GM18508 (cell line): ENCODE measurements at regions not wholly inside any gene's neighbourhood (a gene's known extent, or its start where the extent isn't known, plus 50 kb on each side); places are given as distances from the start of the nearest gene placed in this dataset.

ENCODE experiments used
- ATAC-seq: cut with Tn5 transposase; IDR thresholded peaks from one replicate; pipeline ENCODE4 v1.9.1; 2021; ENCODE audit warnings: moderate number of reproducible peaks; ENCODE audit not compliant: insufficient read depth, unreplicated experiment

GRCh38 chr2:75790814-75791467 is 80.2 kb upstream of the GCFC2 start:
- peak; percentile 38 for ATAC-seq

DNA sequence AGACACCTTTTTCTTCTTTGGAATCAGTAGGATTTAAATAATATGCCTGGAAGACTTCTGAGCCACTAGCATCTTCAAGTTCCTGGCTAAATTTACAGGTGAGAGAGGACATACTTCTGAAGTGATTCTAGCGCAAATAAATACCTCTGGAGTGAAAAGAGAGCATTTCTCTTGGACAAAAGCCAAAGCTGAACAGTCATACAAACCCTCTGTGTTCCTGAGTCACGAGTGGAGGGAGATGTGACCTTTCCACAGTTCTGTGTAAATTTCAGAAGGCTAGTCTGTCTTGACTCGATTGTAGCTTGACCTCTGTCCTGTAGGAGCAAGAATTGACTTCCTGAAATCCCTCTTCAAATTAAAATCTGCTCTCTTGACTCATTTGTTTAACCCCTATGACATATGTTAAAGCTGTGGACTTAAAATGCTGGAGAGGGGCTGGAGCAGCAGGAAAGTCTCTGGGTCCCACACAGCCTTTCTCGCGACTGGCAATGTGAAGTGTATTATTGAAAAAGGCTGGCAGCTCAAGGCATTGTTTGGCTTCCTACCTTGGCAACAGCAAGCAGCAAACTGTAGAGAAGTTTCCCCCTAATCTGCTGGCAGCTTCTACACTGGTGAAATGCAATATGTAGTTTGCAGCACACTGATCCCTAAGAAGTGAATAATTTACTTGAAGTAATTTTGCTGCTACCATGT is 79.6 kb upstream of the GCFC2 start:
- ATAC-seq = no peak

GRCh38 chr2:75788902-75789301 is 78.2 kb upstream of the GCFC2 start:
- ATAC-seq = no peak

GRCh38 chr2:75788154-75788553 is 77.4 kb upstream of the GCFC2 start:
- ATAC-seq = no peak

- ATAC-seq = no peak
These were observed 76.9 kb upstream of the GCFC2 start for GRCh38 chr2:75787532-75788132.

DNA sequence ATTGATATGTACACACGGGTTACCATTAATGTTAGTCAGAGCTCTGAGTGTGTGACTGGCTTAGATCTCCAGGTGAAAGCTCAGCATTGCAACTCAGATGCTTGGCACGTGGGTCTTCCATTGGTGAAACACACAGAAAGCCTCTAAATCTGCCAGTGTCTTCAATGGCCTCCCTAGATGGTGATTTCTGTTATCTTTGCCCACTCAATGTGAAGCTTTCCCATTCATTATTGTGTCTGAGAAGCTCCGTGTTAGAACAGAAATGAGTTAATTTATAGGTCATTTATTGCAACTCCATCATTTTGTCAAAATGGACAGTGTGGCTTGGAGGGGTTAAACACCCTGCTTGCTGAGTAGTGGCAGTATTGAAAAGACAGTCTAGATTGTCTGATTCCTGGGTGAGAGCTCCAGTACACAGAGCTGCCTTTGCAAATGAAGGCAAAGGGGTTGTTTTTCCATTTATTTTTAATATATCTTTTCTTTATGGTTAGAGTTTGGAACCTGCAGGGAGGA is 64.7 kb upstream of the GCFC2 start:
- ATAC-seq = no peak

DNA sequence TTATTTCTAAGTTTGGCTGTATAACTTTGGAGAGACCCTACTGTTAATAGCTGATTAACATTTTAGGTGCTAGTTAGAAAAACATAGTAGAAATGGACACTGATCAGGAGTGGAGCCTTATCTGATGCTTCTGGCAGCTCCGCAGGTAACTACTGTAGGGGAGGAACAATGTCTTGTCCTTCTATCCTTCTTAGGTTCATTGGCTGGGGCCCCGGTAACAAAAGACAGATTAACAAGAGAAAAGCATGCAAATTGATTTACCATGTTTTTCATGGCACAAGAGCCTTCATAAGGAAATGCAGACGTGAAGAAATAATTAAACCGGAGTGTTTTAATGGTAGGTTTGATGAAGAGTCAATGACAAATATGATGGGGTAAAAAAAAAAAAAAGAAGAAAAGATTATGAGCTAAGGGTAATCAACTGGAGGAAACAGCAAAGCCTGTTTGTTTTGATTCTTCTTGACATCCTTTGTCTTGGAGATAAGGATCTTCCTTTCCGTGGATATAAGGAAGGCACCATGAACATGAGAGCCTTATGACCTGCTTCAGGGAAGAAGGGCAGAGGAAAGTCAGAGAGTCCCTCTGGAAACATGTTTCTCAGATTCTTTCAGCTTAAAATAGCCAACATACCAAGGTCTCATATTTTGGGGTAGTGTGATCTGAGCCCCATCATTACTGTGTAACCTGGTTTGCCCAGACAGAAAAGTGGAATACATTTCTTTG is 62.4 kb upstream of the GCFC2 start:
- no peak for ATAC-seq

GRCh38 chr2:75765798-75766197 is 55.1 kb upstream of the GCFC2 start:
- no peak for ATAC-seq

DNA sequence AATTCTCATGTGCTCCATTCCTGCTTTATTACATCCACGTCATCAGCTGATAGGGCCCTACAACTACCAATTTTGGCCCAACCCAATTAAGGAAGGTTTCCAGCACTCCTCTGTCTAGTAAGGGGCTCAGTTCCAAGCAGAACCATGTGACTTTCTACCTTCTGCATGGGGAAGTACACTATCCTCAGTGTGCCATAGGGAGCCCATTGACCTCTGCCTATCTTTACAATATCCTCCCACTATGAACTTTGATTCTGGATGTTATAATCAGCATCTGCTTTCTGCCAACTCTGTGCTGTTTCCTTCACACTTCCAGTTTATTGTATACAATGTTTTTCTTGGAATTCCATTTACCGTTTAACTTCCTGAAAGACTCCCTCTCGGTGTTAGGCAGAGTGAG is 53.9 kb upstream of the GCFC2 start:
- ATAC-seq = no peak
